Left lung (tissue), 4 donors: ENCODE measurements at regions not wholly inside any gene's neighbourhood (a gene's known extent, or its start where the extent isn't known, plus 50 kb on each side); places are given as distances from the start of the nearest gene placed in this dataset.
"Not testable (repeated sequence)": the region's sequence is repeated elsewhere in the genome, so short reads cannot be mapped to it uniquely, and the experiment has no call there.

Experiments used
- ATAC-seq: fragments of 200-7000 bp; cut with Tn5 transposase; one replicate; pipeline ENCODE4 v1.9.1; 2020; ENCODE audit warnings: moderate library complexity
- DNase-seq, 4 donors: peaks; one replicate each; pipeline ENCODE4 v3.0.0-alpha.2; 2013 to 2020
- H3K27ac ChIP-seq, 2 donors: fragments of 200-600 bp; sonication (generic) in 1 of 2; one replicate each; pipeline versions ENCODE4 v1.5.0 to v1.8.0; 2020 to 2021
- H3K27me3 ChIP-seq, 2 donors: fragments of 200-600 bp; sonication (generic) in 1 of 2; one replicate each; pipeline versions ENCODE4 v1.5.0 to v1.8.0; 2020 to 2021
- H3K36me3 ChIP-seq, 2 donors: fragments of 200-600 bp; sonication (generic) in 1 of 2; one replicate each; pipeline versions ENCODE4 v1.5.0 to v1.8.0; 2020 to 2021
- H3K4me1 ChIP-seq, 2 donors: fragments of 200-600 bp; one replicate each; pipeline ENCODE4 v1.8.0; 2021
- H3K4me3 ChIP-seq, 2 donors: fragments of 200-600 bp; sonication (generic) in 1 of 2; one replicate each; pipeline versions ENCODE4 v1.5.0 to v1.8.0; 2020 to 2021; ENCODE audit warnings: mild to moderate bottlenecking in 1 of 2
- H3K9me3 ChIP-seq, 2 donors: fragments of 200-600 bp; sonication (generic) in 1 of 2; one replicate each; pipeline versions ENCODE4 v1.5.0 to v1.8.0; 2020 to 2021
- intact Hi-C, 2 donors: fragments of 100-400 bp; cut with DNase I; formaldehyde crosslinking; loops; one replicate each; pipeline versions ENCODE4 v1.11.2 to v1.14.2; 2022
- TF ChIP-seq, protein P1 (sequence below), 2 donors: fragments of 200-600 bp; sonication (generic) in 1 of 2; IDR thresholded peaks; one replicate each; pipeline versions ENCODE4 v1.5.0 to v1.8.0; 2021; ENCODE audit warnings: antibody characterized with exemption in 2 of 2
- donor health status: DM: no; HTN: yes; CAD: no.
- donor health status: DM: no; HTN: no; CAD: no.

DNA sequence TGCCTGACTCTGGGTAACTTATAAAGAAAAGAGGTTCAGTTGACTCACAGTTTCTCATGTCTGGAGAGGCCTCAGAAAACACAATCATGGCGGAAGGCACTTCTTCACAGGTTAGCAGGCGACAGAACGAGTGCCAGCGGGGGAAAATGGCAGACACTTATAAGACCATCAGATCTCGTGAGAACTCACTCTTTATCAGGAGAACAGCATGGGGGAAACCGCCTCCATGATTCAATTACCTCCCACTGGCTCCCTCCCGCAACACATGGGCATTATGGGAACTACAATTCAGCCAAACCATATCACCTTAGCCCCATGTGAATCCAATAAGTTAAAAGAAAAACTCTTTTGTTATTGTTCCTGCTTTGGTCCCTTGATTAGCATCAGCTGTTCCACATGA is 725.2 kb downstream of the LRRIQ3 start:
- DNase-seq (no peak), ATAC-seq (no peak)
- intact Hi-C loops = no loop called here
- Histone ChIP-seq H3K36me3 (no peaks in the 10 kb centered on the region), H3K4me1 (no peaks in the 10 kb centered on the region), H3K27ac (no peak overlapping the region), H3K27me3 (no peaks in the 10 kb centered on the region), H3K9me3 (no peaks in the 10 kb centered on the region), H3K4me3 (no peak overlapping the region)
- TF ChIP-seq, protein P1, sequence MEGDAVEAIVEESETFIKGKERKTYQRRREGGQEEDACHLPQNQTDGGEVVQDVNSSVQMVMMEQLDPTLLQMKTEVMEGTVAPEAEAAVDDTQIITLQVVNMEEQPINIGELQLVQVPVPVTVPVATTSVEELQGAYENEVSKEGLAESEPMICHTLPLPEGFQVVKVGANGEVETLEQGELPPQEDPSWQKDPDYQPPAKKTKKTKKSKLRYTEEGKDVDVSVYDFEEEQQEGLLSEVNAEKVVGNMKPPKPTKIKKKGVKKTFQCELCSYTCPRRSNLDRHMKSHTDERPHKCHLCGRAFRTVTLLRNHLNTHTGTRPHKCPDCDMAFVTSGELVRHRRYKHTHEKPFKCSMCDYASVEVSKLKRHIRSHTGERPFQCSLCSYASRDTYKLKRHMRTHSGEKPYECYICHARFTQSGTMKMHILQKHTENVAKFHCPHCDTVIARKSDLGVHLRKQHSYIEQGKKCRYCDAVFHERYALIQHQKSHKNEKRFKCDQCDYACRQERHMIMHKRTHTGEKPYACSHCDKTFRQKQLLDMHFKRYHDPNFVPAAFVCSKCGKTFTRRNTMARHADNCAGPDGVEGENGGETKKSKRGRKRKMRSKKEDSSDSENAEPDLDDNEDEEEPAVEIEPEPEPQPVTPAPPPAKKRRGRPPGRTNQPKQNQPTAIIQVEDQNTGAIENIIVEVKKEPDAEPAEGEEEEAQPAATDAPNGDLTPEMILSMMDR (IDR thresholded peaks at IDR 0.05) = no peak

DNA sequence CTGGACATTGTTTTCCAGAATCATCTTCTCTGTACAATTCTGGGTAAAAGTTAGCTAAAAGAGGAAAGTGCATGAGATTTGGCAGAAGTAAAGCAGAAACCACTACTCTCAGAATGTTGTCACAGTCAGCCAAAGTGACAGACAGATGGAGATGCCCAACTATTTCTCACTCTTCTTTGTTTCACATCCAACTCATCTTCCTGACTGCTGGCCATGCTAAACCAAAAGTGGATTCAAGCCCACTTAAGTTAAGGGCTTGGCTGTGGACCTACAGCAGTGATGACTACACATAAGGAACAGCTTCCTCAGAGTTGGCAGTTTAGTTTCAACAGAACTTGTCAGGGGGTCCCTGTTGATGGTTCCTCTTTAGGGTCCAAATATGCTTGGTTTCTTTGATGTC is 730.2 kb downstream of the LRRIQ3 start:
- TF ChIP-seq, protein P1 (IDR thresholded peaks at IDR 0.05) = no peak
- ATAC-seq (no peak), DNase-seq (no peak)
- H3K9me3 ChIP-seq = no peaks in the 10 kb centered on the region
- H3K4me3 ChIP-seq = no peak overlapping the region
- H3K27ac ChIP-seq = no peak overlapping the region
- no peaks in the 10 kb centered on the region for H3K36me3 ChIP-seq
- H3K4me1 ChIP-seq = no peaks in the 10 kb centered on the region
- H3K27me3 ChIP-seq = no peaks in the 10 kb centered on the region
- intact Hi-C loops = no loop called here

DNA sequence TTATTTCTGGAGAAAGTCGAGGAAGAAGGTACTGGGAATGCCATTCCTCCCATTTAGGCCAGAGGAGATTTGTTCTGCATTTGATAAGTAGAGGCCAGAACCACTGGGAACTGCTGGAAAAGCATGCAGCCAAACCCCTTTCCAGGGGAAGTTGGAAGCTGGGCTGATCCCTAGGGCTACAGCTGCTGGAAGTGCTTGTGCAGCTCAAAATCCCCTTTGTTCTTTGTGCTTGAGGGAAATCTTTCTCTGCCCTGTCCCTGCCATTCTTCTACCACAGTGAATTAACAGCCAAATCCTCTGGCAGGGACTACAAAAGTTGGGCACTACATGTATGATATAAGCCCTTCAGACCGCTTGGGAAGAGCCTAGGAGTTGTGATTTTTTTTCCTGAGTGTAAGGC is 734.1 kb downstream of the LRRIQ3 start:
- no peak for DNase-seq
- H3K27ac ChIP-seq = no peak overlapping the region
- H3K4me1 ChIP-seq = no peaks in the 10 kb centered on the region
- H3K36me3 ChIP-seq = no peaks in the 10 kb centered on the region
- no peaks in the 10 kb centered on the region for H3K9me3 ChIP-seq
- TF ChIP-seq, protein P1 (IDR thresholded peaks at IDR 0.05) = no peak
- H3K27me3 ChIP-seq = no peaks in the 10 kb centered on the region
- intact Hi-C loops = no loop called here
- H3K4me3 ChIP-seq = no peak overlapping the region
- no peak for ATAC-seq

DNA sequence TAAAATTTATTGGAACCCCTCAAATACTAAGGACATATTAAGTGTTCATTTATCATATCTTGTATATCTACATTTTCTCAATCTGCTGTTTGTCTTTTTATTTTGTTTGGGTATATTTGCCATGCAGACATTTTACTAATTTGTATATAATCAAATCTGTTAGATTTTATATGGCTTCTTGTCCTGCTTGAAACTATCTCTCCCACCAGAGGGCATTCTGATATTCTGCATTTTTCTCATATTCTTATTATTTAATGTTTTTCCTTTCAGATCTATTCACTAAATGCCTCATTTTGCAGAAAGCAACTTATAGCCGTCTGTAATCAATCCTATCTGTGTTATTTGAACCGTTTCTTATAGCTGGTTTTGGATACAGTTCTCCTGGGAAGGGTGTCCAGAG is 745.5 kb downstream of the LRRIQ3 start:
- ATAC-seq = no peak
- TF ChIP-seq, protein P1 (IDR thresholded peaks at IDR 0.05) = no peak
- peaks cover 0 to 4% of the 10 kb centered on the region in 2 donors for H3K9me3 ChIP-seq
- intact Hi-C loops = no loop called here
- H3K27ac ChIP-seq = no peak overlapping the region
- no peak overlapping the region for H3K4me3 ChIP-seq
- H3K4me1 ChIP-seq = no peaks in the 10 kb centered on the region
- no peaks in the 10 kb centered on the region for H3K27me3 ChIP-seq
- no peak for DNase-seq
- no peaks in the 10 kb centered on the region for H3K36me3 ChIP-seq

DNA sequence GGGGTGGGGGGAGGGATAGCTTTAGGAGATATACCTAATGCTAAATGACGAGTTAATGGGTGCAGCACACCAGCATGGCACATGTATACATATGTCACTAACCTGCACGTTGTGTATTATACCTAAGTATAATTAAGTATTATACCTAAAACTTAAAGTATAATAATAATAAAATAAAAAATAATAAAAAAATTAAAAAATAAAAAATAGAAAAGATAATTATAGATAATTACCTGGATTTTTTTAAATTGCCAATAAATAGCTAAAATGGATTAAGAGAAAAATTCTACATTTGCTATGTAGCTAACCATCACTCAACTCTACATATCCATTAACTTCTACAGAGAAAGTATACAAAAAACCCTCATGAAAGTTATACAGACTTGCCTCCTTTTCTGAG is 747.3 kb downstream of the LRRIQ3 start:
- intact Hi-C loops, H3K4me3 ChIP-seq, ATAC-seq, H3K27me3 ChIP-seq, H3K4me1 ChIP-seq, H3K27ac ChIP-seq, H3K9me3 ChIP-seq, DNase-seq, H3K36me3 ChIP-seq: not testable (repeated sequence)

DNA sequence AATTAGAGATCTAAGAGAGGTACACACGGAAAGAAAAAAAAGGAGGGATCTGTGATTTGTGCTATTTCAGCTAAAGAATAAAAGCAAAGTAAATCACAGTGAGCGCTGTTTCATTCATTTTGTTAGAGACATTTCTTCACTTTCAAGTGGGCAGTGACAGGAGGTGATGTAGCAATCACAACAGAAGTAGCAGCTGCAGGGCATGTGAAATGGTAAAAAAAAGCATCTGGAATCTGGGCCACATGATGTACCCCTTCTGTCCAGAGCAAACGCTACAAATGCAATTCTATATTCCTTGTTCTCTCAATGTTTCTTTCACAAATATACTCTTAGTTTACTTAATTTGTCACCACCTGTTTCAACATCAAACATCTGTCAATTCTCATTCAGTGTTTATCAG is 786.5 kb downstream of the LRRIQ3 start:
- Histone ChIP-seq H3K4me1 (no peaks in the 10 kb centered on the region), H3K4me3 (no peak overlapping the region), H3K27ac (no peak overlapping the region), H3K36me3 (no peaks in the 10 kb centered on the region), H3K27me3 (no peaks in the 10 kb centered on the region), H3K9me3 (peaks cover 0 to 9% of the 10 kb centered on the region in 2 donors)
- DNase-seq (no peak), ATAC-seq (no peak)
- TF ChIP-seq, protein P1 (IDR thresholded peaks at IDR 0.05) = no peak
- intact Hi-C loops = no loop called here
